Stimulated activated CD8-positive, alpha-beta memory T cell treated with anti-CD3 and anti-CD28 coated beads, Interleukin-7, amount 100 ng/mL, for 4 hours (primary cell): ENCODE measurements at regions not wholly inside any gene's neighbourhood (a gene's known extent, or its start where the extent isn't known, plus 50 kb on each side); places are given as distances from the start of the nearest gene placed in this dataset.

Experiments used
- DNase-seq, 2 donors: peaks; one replicate each; pipeline ENCODE4 v3.0.0-alpha.2; 2020; ENCODE audit warnings: low read depth in 2 of 2

DNA sequence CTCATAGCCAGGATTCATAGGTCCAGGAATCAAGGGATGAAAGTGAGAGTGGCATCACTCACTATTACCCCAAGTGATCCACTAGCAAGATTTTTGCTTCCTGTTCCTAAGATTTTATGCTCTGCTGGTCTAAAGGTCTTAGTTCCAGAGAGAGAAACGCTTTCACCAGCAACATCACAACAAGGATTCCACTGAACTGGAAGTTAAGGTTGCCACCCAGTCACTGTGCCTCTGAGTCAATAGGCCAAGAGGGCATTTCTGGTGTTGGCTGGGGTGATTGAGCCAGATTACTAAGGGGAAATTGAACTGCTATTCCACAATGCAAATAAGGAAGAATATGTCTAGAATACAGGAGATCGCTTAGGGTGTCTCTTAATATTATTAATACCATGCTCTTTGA lies 142.5 kb upstream of the ARID2 start:
- DNase-seq = no peak

DNA sequence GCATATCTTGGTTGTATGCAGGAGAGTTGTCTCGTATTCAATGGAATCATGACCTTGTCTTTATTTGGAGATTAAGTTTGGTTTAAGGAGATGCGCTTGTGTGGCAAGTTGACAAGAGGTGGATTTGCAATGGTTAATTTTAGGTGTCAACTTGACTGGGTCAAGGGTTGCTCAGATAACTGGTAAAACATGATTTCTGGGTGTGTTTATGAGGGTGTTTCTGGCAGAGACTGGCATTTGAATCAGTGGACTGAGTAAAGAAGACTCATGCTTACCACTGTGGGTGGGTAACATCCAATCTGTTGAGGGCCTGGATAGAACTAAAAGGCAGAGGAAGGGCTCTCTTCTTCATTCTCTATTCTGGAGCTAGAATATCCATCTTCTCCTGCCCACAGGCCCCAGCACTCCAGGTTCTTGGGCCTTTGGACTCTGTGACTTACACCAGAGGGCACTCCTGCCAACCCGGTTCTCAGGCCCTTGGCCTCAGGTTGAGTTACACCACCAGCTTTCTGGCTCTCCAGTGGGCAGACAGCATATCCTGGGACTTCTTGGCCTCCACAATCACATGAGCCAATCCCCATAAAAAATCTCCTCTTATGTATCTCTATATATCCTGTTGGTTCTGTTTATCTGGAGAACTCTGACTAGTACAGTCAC lies 141.5 kb upstream of the ARID2 start:
- DNase-seq = no peak

DNA sequence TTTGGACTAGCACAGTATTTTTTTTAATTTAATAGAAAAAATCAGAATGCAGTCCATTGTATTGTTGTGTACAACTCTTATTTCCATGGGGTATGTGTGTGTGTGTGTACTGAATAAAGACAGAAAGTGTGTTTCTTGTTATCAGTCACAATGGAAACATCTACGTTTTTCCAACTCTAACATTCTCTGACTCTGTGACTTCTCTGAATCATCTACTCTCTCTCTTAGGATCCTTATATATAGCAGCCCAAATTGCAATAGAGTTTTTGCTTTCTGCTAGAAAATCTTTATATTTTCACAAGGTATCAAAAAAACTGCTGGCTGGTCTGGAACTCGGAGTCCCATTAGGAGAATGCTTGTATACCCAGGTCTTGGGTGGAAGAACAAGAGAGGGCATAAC lies 138.9 kb upstream of the ARID2 start:
- no peak for DNase-seq

DNA sequence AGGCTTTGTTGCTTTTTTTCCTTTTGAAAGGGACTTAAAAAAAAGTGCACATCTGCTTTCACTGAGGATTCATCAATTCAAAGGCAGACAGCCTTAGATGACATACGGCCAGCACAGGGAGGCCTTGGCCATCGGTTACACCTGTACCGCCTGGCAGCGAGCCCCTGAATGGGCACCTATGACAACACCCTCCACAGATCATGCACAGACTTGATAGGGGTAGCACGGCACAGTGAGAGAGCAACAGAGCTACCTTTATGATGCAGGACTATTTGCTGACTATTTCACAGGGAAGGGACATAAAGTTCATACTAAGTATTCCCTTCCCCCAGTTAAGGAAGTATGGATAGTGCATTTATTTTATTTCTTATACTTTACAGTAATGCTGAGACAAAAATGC lies 137.9 kb upstream of the ARID2 start:
- DNase-seq = no peak

DNA sequence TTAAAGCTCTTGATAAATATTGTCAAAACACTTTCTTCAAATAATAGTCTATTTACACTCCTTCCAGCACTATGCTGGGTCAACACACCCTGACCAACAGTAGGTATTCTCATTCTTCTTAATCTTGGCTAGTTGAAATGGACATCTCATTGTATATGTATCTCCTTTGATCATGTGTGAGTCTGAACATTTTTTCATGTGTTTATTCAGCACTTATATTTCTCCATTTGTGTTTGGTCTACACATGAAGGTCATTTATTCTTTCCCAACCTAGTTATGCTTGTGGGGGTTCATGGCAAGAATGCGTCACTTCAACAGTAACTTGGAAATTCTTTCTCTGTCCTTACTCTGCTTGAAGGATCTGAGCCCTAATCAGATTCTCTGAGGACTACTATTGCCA lies 133.1 kb upstream of the ARID2 start:
- DNase-seq = no peak

DNA sequence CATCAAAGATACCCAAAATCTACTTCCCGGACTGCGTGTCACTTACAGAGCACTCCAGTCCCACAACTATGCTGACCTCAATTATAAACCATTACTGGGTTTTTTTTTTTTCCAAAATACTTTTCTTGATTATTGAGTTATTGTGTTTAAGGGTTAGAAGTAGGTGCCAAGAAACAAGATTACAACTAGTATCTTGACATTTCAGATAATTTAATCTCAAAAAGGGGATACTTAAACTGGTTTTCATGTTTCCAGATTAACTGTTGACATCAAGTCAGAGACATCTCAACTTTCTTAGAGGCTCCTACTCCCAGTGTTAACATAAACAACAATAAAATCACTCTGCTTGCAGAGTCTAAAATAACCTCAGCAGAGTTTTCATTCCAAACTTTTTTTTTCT lies 131.2 kb upstream of the ARID2 start:
- no peak for DNase-seq

DNA sequence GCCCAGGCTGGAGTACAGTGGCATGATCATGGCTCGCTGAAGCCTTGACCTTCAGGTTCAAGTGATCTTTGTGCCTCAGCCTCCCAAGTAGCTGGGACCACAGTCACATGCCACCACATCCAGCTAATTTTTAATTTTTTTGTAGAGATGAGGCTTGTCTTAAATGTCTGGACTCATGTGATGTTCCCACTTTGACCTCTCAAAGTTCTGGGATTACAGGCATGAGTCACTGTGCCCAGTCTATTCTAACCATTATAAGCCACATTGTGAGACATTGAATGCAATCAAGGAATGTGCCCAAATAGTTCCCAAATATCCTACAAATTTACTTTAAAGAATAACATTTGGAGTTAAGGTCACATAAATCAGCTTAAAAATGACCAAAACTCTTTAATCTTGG lies 130.7 kb upstream of the ARID2 start:
- DNase-seq = no peak

DNA sequence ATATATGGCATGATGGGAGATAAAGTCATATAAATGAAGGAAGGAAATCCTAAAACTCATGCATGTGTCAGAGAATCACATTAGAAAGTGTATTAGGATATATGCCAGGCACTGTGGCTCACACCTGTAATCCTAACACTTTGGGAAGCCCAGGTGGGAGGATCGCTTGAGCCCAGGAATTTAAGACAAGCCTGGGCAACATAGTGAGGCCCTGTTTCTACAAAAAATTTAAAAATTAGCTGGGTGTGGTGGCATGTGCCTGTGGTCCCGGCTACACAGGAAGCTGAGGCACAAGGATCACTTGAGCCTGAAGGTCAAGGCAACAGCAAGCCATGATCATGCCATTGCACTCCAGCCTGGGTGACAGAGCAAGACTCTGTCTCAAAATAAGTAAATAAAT lies 130.3 kb upstream of the ARID2 start:
- DNase-seq = no peak

DNA sequence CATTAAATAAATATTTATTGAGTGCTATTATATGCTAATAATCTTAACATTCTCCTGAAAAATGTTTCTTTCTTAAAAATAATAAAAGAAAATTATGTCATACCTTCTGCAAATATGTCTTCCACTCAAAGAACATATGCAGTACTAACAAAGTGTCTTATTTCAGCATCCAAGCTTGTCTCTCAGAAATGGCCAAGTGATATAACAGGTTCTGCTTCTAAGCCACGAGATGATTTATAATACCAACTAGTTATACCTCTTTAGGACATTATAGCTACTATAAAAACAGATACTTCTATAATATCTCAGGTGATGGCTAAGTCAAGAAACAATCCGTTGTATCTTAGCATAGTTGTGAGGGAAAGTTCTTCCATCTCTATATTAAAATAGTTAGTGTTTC lies 128.1 kb upstream of the ARID2 start:
- no peak for DNase-seq

DNA sequence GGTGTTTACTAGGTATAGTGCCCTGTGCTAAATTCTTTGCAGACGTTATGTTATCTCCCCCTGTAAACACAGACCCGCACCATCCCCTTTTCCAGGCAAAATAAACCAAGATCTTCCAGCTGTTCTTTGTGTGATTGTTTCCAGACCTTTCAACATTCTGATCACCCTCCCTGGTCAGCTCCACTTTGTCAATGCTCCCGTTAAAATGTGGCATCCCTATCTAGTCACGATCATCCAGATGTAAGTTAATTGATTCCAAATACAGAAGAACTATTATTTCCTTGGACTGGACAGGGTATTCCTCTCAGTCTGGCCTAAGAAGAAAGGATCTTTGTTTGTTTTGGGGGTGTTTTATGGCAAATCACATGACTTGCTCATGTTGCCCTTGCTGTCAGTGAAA lies 127.6 kb upstream of the ARID2 start:
- DNase-seq = no peak

DNA sequence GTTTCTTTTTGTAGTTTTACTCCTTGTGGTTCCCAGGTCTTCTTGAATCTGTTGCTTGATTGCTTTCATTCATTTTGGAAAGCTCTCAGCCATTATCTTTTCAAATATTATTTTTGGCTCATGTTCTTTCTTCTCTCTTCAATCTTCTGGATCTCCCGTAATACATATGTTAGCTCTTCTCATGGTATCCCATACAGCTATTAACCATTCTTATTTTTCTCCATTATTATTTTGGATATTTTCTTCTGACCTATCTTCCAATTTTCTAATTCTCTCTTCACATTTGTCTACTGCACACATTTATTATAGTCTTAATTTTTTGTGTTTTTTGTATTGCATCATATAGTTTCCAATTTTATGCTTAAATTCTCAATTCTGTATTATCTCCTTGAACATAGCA lies 123.9 kb upstream of the ARID2 start:
- no peak for DNase-seq

DNA sequence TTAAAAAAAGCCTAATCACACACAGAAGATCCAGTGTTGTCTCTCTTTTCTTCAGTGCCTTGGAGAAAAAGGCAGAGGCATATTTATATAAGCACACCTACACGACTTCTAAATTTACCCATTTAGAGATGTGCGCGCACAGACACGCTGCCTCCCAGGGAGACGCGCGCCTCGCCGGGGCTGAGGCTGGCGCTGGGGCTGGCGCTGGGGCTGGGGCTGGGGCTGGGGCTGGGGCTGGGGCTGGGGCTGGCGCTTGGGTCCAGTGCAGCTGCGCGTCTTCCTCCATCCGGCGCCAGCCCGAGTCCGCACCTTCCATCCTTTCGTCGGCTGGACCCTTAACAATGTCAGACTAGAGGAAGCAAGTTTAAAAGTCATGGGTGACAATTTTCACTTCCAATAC lies 118.4 kb upstream of the ARID2 start:
- DNase-seq = no peak

DNA sequence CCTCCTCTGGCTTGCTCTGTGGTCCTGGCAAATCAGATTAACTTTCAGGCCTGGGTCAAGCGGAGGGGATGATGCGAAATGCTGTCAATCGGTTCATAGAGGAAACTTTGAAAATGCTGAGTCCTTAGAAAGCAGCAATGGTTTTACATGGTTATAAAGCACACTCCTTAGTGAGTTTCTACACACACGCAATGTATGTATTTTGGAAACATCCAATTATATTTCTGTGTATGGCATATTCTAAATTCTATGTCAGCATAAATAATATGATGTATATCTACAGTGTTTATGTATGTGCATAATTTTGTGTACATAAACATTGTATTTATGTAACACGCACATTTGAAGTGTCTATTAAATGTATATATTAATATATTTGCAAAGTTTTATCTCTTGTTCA lies 118.0 kb upstream of the ARID2 start:
- no peak for DNase-seq

DNA sequence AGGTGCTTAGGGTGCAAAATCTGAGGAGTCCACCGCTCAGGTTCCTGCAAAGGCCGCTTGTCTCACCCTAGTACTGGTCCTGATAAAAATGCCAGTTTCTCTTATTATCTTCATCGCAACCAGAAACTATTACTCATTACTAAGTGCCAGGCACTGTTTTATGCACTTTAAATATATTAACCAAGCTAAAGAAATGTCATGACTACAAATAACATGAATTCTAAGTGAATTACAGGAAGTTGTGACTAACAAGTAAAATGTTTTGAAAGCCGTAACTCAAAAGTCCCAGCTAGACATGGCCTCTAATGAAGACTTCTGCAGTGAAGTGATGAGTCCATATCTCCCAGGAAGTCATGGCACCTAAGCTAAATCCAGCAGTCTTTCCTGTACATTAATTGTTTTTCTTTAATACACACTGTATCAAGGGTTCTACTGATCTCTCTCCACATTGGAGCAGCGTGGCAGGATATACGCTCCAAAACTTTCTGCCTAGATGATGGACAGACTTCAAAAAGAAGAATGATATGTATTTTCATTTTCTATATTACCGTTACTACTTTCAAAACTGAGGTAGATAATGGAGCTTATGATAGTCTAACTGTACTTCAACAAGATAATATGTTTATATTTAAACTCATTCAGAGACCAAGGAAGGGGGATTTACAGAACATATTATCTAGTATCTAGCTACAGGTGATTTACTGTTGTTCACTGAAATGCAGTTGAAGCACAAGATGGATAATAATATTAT lies 117.3 kb upstream of the ARID2 start:
- DNase-seq = no peak

DNA sequence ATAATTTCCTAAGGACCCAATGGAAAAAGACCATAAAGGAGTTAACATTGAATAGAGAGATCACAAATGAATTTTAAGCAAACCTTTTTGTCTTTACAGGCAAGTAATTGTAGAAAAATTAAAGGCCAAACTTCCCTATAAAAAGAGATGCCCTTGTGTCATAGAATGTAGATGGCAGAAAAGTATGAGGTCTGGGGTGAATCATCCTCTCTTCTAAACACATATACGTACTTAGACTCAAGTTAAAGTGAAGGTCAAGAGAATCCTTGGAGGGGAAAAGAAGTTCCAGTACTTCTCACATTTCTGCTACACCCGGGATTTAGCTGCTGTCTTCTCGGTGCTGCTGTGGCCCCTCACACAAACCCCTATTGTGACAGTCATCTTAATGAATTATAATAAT lies 116.2 kb upstream of the ARID2 start:
- DNase-seq = no peak

DNA sequence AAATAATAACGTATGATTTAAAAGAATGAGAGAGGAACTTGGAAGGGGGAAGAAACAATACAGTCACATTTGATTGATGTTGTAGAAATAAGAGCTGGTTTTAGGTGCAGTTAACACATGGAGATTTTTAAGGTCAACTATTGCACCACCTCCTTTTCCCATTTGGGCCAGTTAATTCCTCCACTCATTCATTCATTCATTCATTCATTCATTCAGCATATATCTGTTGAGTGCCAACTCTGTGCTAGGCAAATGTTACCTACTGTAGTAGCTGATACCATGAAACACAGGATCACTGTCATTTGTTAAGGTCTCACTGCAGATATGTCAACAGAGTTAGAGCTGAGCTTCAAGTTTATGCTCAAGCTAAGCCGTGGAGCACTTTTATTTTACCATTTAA lies 115.7 kb upstream of the ARID2 start:
- no peak for DNase-seq

DNA sequence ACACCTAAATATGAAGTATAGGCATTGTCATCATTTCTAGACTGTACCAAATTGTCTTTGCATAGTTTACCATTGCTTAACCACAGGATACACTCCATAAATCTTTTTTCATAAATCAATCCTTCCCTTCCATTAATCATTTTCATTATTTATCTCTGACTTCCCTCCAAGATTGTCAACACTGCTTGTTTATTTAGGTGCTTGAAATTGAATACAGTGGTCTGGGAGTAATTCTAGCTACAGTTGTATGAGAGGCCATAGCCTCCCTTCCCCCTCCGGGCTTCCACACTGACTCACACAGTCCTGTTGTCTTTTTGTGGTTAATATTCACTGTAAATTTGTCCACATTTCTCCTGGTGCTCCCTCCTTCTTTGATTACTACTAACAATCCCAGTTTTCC lies 114.2 kb upstream of the ARID2 start:
- no peak for DNase-seq

DNA sequence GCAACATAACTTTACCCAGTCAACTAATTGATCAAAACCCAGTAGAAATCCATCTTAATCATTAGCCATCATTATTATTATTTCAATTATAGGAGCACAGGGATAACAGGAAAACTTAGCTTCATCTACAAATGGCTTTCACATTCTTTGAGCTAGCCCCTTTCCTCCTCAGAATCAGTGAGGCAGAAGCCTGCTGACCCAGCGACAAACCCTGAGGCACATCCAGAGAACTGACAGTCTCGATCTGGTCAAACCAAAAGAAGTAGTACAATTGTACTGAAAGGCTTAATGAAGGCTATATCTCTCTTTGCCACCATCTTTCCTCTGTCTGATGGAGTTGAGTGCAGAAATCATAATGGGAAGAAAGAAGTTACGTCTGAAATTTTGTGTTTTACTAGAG lies 109.8 kb upstream of the ARID2 start:
- DNase-seq = no peak

DNA sequence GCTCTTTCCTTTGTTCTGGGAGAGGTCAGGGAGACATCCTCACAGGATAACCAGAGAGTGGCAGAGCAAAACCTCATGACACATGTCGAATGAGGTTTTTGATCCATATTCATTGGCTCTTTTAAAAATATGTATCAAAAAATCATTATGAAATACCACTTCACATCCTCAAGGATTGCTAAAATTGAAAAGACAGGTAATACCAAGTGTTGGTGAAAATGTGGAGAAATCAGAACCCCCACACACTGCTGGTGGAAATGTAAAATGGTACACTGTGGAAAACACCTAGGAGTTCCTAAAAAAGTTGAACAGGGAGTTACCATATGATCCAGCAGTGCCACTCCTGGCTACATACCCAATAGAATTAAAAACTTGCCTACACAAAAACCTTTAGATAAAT lies 107.8 kb upstream of the ARID2 start:
- DNase-seq = no peak

DNA sequence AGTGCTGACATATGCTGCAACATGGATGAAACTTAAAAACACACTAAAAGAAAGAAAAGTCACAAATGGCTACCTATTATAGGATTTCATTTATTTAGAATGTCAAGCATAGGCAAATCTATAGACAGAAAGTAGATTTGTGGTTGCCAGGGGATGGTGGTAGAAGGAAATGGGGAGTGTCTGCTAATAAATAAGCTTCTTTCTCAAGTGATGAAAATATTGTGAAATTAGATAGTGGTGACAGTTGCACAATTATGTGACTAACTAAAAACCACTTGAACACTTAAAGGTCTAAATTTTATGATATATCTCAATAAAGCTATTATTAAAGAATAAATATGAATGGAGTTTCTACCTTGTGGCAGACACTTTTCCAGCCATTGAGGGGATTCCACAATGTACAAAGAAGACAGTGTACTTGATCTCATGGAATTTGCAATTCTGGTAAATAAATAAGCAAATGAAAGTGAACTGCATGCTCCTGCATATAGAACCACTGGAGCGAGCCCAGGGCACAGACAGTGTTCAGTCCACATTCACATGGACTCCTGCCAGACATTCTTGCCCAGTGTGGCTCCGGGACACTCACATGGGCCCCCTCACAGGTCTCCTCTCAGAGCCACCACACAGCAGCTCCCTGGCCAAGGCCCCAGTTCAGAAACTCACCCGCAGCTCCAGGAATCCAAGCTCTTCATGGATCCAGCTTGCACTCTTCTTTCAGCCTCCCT lies 107.1 kb upstream of the ARID2 start:
- DNase-seq = no peak

DNA sequence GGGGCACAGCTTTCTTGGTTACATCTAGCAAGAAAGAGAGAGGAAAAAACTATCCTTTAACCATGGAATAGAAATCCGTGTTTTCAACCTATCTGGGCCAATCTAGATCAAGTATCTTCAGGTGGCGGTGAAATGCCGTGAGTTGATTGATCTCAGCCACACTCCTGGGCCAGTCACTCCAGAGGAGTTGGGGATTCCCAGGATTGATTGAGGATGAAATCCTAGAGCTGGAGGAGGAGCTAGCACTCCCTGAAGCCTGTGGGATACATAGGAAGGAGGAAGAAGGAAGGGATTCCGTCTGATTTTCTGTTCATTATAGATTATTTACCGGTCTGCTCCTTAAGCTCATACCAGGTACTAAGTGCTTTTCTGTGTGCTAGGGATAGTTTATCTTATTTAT lies 106.3 kb upstream of the ARID2 start:
- no peak for DNase-seq

DNA sequence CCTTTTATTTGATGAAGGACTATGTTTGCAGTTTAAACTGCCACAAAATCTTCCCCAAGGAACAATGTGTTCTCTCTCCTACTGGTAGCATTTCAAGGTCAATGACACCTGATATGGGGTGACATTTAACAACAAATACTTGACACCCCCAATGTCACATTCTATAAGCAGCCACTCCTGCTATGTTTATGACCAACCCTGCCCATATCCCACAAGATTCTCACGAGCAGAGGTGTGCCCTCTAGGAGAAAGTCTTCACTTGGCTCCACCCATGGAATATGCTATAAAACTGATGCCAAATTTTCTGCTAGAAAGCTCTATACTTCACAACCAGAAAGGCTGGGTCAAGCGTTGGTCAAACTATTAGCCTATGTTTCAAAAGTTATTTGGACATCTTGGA lies 105.6 kb upstream of the ARID2 start:
- no peak for DNase-seq

DNA sequence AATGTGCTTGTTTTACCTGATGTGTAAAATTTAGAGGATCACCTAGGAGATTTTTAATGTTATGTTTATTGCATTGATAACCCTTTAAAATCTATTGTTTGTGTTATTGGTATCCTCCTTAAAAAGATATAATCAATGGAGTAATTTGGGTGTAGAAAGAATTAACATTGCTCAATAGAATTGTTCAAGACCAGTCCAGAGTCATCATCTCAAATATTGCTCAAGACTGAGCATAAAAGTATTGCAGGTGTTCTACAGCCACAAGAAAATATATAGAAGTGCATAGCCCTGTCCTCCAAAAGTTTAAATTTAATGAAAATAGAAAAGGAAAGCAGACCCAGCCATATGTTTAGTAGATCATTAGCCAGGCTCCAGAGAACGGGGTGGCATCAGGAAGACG lies 102.5 kb upstream of the ARID2 start:
- DNase-seq = no peak
